ENCODE measurements at regions not wholly inside any gene's neighbourhood (a gene's known extent, or its start where the extent isn't known, plus 50 kb on each side); places are given as distances from the start of the nearest gene placed in this dataset.

GRCh38 chr1:56396581-56396980 is 182.8 kb downstream of the PLPP3 start:
- in situ Hi-C loops (cut with HindIII; ENCODE audit: low sequenced_read_pairs), result no loop called here

GRCh38 chr1:56395776-56396175 is 183.6 kb downstream of the PLPP3 start:
- in situ Hi-C loops (cut with HindIII; ENCODE audit: low sequenced_read_pairs), result no loop called here

- in situ Hi-C loops (cut with HindIII; ENCODE audit: low sequenced_read_pairs), result no loop called here
Measured at GRCh38 chr1:56394298-56394697, 185.1 kb downstream of the PLPP3 start.

- in situ Hi-C loops (cut with HindIII; ENCODE audit: low sequenced_read_pairs), result no loop called here
Measured at GRCh38 chr1:56390934-56391731, 188.2 kb downstream of the PLPP3 start.

- in situ Hi-C loops (cut with HindIII; ENCODE audit: low sequenced_read_pairs), result no loop called here
Measured at GRCh38 chr1:56390232-56390867, 189.0 kb downstream of the PLPP3 start.

- in situ Hi-C loops (cut with HindIII; ENCODE audit: low sequenced_read_pairs), result no loop called here
Measured at GRCh38 chr1:56389813-56390212, 189.6 kb downstream of the PLPP3 start.

- in situ Hi-C loops (cut with HindIII; ENCODE audit: low sequenced_read_pairs), result no loop called here
Measured at GRCh38 chr1:56387071-56387740, 192.2 kb downstream of the PLPP3 start.

- in situ Hi-C loops (cut with HindIII; ENCODE audit: low sequenced_read_pairs), result no loop called here
Measured at GRCh38 chr1:56385314-56385713, 194.0 kb downstream of the PLPP3 start.

- in situ Hi-C loops (cut with HindIII; ENCODE audit: low sequenced_read_pairs), result no loop called here
Measured at GRCh38 chr1:56382929-56383328, 196.4 kb downstream of the PLPP3 start.

- in situ Hi-C loops (cut with HindIII; ENCODE audit: low sequenced_read_pairs), result no loop called here
Measured at GRCh38 chr1:56380531-56380930, 198.8 kb downstream of the PLPP3 start.

GRCh38 chr1:56378341-56379070 is 200.9 kb downstream of the PLPP3 start:
- in situ Hi-C loops (cut with HindIII; ENCODE audit: low sequenced_read_pairs), result no loop called here

GRCh38 chr1:56377431-56377830 is 201.9 kb downstream of the PLPP3 start:
- in situ Hi-C loops (cut with HindIII; ENCODE audit: low sequenced_read_pairs), result no loop called here

- in situ Hi-C loops (cut with HindIII; ENCODE audit: low sequenced_read_pairs), result no loop called here
Measured at GRCh38 chr1:56376188-56376984, 203.0 kb downstream of the PLPP3 start.

GRCh38 chr1:56375326-56375804 is 204.0 kb downstream of the PLPP3 start:
- in situ Hi-C loops (cut with HindIII; ENCODE audit: low sequenced_read_pairs), result no loop called here

GRCh38 chr1:56374026-56374974 is 205.1 kb downstream of the PLPP3 start:
- in situ Hi-C loops (cut with HindIII; ENCODE audit: low sequenced_read_pairs), result loop anchor here (5.0 kb wide), 2 partner anchors 57 to 103 kb away; no protein-coding TSS in a partner anchor

- in situ Hi-C loops (cut with HindIII; ENCODE audit: low sequenced_read_pairs), result loop anchor here (5.0 kb wide), 2 partner anchors 53 to 107 kb away; no protein-coding TSS in a partner anchor
Measured at GRCh38 chr1:56370513-56370912, 208.8 kb downstream of the PLPP3 start.

- in situ Hi-C loops (cut with HindIII; ENCODE audit: low sequenced_read_pairs), result no loop called here
Measured at GRCh38 chr1:56363007-56363770, 216.2 kb downstream of the PLPP3 start.

GRCh38 chr1:56360021-56360420 is 219.3 kb downstream of the PLPP3 start:
- in situ Hi-C loops (cut with HindIII; ENCODE audit: low sequenced_read_pairs), result no loop called here

Data from endothelial cell of hepatic sinusoid (primary cell).